Smooth muscle cell (in vitro differentiated cells): ENCODE measurements at regions not wholly inside any gene's neighbourhood (a gene's known extent, or its start where the extent isn't known, plus 50 kb on each side); places are given as distances from the start of the nearest gene placed in this dataset.

Experiments
- DNase-seq: peaks from one replicate; lab custom pipeline; 2025; ENCODE audit not compliant: unreplicated experiment; lab: John Stamatoyannopoulos, UW
- H2AFZ ChIP-seq: fragments of 200-600 bp; sonication (generic); 2 replicates; pipeline ENCODE4 v1.6.0; 2016; ENCODE audit warnings: antibody characterized with exemption, low read depth, mild to moderate bottlenecking
- H3F3A ChIP-seq: fragments of 200-600 bp; sonication (generic); 2 replicates; pipeline ENCODE4 v1.6.0; 2017; ENCODE audit warnings: antibody characterized with exemption, low read depth
- H3K27ac ChIP-seq: fragments of 200-600 bp; sonication (generic); 2 replicates; pipeline ENCODE4 v1.5.1; 2016; ENCODE audit warnings: low read depth, mild to moderate bottlenecking
- H3K27me3 ChIP-seq: fragments of 200-600 bp; sonication (generic); 2 replicates; pipeline ENCODE4 v1.6.1; 2016; ENCODE audit warnings: low read depth, mild to moderate bottlenecking
- H3K36me3 ChIP-seq: fragments of 200-600 bp; sonication (generic); 2 replicates; pipeline ENCODE4 v1.5.1; 2016; ENCODE audit warnings: low read depth
- H3K4me1 ChIP-seq: fragments of 200-600 bp; sonication (generic); 2 replicates; pipeline ENCODE4 v1.5.1; 2016; ENCODE audit warnings: low read depth
- H3K4me2 ChIP-seq: fragments of 200-600 bp; sonication (generic); 2 replicates; pipeline ENCODE4 v1.6.0; 2016; ENCODE audit warnings: mild to moderate bottlenecking
- H3K4me3 ChIP-seq: fragments of 200-600 bp; sonication (generic); 2 replicates; pipeline ENCODE4 v1.5.1; 2016; ENCODE audit warnings: mild to moderate bottlenecking
- H3K79me2 ChIP-seq: fragments of 200-600 bp; sonication (generic); 2 replicates; pipeline ENCODE4 v1.6.0; 2016; ENCODE audit warnings: low read depth, mild to moderate bottlenecking
- H3K9ac ChIP-seq: fragments of 200-600 bp; sonication (generic); 2 replicates; pipeline ENCODE4 v1.6.0; 2016; ENCODE audit warnings: low read depth
- H3K9me3 ChIP-seq: fragments of 200-600 bp; sonication (generic); replicated peaks from 2 replicates; pipeline ENCODE4 v1.5.1; 2016; ENCODE audit warnings: low read depth
- H4K20me1 ChIP-seq: fragments of 200-600 bp; sonication (generic); 2 replicates; pipeline ENCODE4 v1.6.0; 2016; ENCODE audit warnings: low read depth
- WGBS: methylation state at CpG from one replicate; pipeline ENCODE4 v1.1.7; 2016; ENCODE audit warnings: low lambda C conversion rate; 5-methylcytosine and 5-hydroxymethylcytosine counted together
- TF ChIP-seq, protein P1 (sequence below): fragments of 200-600 bp; sonication (generic); IDR thresholded peaks from 2 replicates; pipeline ENCODE4 v1.5.1; 2017; ENCODE audit warnings: borderline replicate concordance, mild to moderate bottlenecking, antibody characterized with exemption; ENCODE audit not compliant: insufficient read depth, poor library complexity, severe bottlenecking

GRCh38 chr10:9657530-9657929 is 1360.1 kb upstream of the CELF2 start:
- no peaks in the 10 kb centered on the region for H4K20me1 ChIP-seq
- no peak for DNase-seq
- H3K27ac ChIP-seq = no peak overlapping the region
- no peak overlapping the region for H3K9ac ChIP-seq
- H3F3A ChIP-seq = no peaks in the 10 kb centered on the region
- TF ChIP-seq, protein P1, sequence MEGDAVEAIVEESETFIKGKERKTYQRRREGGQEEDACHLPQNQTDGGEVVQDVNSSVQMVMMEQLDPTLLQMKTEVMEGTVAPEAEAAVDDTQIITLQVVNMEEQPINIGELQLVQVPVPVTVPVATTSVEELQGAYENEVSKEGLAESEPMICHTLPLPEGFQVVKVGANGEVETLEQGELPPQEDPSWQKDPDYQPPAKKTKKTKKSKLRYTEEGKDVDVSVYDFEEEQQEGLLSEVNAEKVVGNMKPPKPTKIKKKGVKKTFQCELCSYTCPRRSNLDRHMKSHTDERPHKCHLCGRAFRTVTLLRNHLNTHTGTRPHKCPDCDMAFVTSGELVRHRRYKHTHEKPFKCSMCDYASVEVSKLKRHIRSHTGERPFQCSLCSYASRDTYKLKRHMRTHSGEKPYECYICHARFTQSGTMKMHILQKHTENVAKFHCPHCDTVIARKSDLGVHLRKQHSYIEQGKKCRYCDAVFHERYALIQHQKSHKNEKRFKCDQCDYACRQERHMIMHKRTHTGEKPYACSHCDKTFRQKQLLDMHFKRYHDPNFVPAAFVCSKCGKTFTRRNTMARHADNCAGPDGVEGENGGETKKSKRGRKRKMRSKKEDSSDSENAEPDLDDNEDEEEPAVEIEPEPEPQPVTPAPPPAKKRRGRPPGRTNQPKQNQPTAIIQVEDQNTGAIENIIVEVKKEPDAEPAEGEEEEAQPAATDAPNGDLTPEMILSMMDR = no peak
- H3K79me2 ChIP-seq = no peaks in the 10 kb centered on the region
- H3K27me3 ChIP-seq = no peaks in the 10 kb centered on the region
- H2AFZ ChIP-seq = peak overlapping the region; percentile 85
- 76% methylated on average over 2 of the region's 2 CpGs for WGBS
- no peak overlapping the region for H3K4me2 ChIP-seq
- H3K4me3 ChIP-seq = no peak overlapping the region
- no peaks in the 10 kb centered on the region for H3K4me1 ChIP-seq
- H3K36me3 ChIP-seq = no peaks in the 10 kb centered on the region
- no peaks in the 10 kb centered on the region for H3K9me3 ChIP-seq

- Histone ChIP-seq H3K9ac (no peak overlapping the region), H3K4me1 (no peaks in the 10 kb centered on the region), H3K79me2 (no peaks in the 10 kb centered on the region), H3K27me3 (no peaks in the 10 kb centered on the region), H3K36me3 (no peaks in the 10 kb centered on the region), H2AFZ (no peak overlapping the region), H3K27ac (no peak overlapping the region), H3K4me2 (no peak overlapping the region), H3K9me3 (no peaks in the 10 kb centered on the region), H4K20me1 (no peaks in the 10 kb centered on the region), H3F3A (no peaks in the 10 kb centered on the region), H3K4me3 (no peak overlapping the region)
- DNase-seq = no peak
- TF ChIP-seq, protein P1 = no peak
- WGBS = 89% methylated on average over 3 of the region's 3 CpGs
These were observed 1349.3 kb upstream of the CELF2 start for GRCh38 chr10:9668411-9668810.

DNA sequence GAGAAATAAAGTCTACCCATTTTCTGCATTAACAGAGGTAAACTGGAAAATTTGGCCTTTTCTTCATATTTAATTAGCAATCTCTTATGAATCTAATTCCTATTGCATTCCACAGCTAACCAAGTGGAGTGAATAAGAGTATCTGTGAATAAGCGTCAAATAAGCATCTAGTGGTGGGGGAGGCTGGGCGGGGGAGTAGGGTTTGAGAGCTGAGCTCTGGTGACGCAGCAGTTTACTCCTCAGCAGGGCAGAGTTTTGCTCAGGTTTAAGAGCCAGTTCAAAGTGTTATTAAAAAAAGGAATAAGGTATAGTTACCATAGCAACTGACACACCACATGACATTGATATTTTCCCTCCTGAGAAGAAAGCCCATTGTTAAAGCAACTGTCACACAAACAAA is 1346.8 kb upstream of the CELF2 start:
- Histone ChIP-seq H2AFZ (no peak overlapping the region), H3K9me3 (no peaks in the 10 kb centered on the region), H3K27ac (no peak overlapping the region), H3K9ac (no peak overlapping the region), H3K4me1 (no peaks in the 10 kb centered on the region), H3K4me3 (no peak overlapping the region), H3F3A (no peaks in the 10 kb centered on the region), H3K27me3 (no peaks in the 10 kb centered on the region), H3K79me2 (no peaks in the 10 kb centered on the region), H4K20me1 (no peaks in the 10 kb centered on the region), H3K36me3 (no peaks in the 10 kb centered on the region), H3K4me2 (no peak overlapping the region)
- WGBS = 81% methylated on average over 3 of the region's 3 CpGs
- TF ChIP-seq, protein P1 = no peak
- no peak for DNase-seq

DNA sequence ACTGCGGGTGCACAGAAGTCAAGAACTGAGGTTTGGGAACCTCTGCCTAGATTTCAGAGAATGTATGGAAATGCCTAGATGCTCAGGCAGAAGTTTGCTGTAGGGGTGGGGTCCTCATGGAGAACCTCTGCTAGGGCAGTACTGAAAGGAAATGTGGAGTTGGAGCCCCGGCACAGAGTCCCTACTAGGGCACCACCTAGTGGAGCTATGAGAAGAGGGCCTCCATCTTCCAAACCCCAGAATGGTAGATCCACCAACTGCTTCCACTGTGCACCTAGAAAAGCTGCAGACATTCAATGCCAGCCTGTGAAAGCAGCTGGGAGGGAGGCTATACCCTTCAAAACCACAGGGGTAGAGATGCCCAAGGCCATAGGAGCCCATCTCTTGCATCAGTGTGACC is 1336.0 kb upstream of the CELF2 start:
- Histone ChIP-seq H3K4me1 (peaks cover 7% of the 10 kb centered on the region), H3K9ac (no peak overlapping the region), H3K36me3 (no peaks in the 10 kb centered on the region), H3F3A (peaks cover 5% of the 10 kb centered on the region), H3K9me3 (peaks cover 4% of the 10 kb centered on the region), H3K4me2 (no peak overlapping the region), H3K27me3 (no peaks in the 10 kb centered on the region), H2AFZ (no peak overlapping the region), H3K27ac (no peak overlapping the region), H3K4me3 (no peak overlapping the region), H3K79me2 (no peaks in the 10 kb centered on the region), H4K20me1 (no peaks in the 10 kb centered on the region)
- TF ChIP-seq, protein P1 = no peak
- WGBS = 95% methylated on average over 2 of the region's 2 CpGs
- DNase-seq = no peak
